ENCODE measurements at regions not wholly inside any gene's neighbourhood (a gene's known extent, or its start where the extent isn't known, plus 50 kb on each side); places are given as distances from the start of the nearest gene placed in this dataset.

DNA sequence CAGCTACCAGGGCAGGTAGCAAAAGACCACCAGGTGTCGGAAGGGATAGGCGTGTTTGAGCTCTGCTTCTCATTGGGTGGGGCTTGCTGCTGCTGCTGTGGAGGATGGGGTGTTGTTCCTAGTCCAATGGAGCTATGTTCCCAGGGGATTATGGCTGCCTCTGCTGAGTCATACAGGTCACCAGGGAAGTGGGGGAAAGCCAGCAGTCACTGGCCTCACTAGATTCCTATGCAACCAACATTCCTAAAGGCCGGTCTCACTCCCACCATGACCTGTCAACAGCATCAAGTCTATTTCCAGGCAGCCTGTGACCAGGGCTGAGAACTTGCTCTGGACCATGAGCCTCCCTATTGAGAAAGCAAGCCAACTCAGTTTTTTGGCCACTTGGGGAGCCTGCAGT is 1160.8 kb downstream of the REEP3 start:
- TF ChIP-seq, protein P1, sequence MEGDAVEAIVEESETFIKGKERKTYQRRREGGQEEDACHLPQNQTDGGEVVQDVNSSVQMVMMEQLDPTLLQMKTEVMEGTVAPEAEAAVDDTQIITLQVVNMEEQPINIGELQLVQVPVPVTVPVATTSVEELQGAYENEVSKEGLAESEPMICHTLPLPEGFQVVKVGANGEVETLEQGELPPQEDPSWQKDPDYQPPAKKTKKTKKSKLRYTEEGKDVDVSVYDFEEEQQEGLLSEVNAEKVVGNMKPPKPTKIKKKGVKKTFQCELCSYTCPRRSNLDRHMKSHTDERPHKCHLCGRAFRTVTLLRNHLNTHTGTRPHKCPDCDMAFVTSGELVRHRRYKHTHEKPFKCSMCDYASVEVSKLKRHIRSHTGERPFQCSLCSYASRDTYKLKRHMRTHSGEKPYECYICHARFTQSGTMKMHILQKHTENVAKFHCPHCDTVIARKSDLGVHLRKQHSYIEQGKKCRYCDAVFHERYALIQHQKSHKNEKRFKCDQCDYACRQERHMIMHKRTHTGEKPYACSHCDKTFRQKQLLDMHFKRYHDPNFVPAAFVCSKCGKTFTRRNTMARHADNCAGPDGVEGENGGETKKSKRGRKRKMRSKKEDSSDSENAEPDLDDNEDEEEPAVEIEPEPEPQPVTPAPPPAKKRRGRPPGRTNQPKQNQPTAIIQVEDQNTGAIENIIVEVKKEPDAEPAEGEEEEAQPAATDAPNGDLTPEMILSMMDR (tag by site-specific recombination; IDR thresholded peaks at IDR 0.05), result no peak
- TF ChIP-seq ZNF510 (tag by site-specific recombination; IDR thresholded peaks at IDR 0.05; ENCODE audit: insufficient replicate concordance) (no peak), MEIS1 (CRISPR knock-in tag; IDR thresholded peaks at IDR 0.05; ENCODE audit: borderline replicate concordance) (no peak), ZNF76 (tag by site-specific recombination; IDR thresholded peaks at IDR 0.05; ENCODE audit: borderline replicate concordance, low read depth) (no peak), ZNF274 (IDR thresholded peaks at IDR 0.05; ENCODE audit: low read length) (no peak), ZNF274 (tag by site-specific recombination; IDR thresholded peaks at IDR 0.05; ENCODE audit: borderline replicate concordance) (no peak), ZNF660 (tag by site-specific recombination; IDR thresholded peaks at IDR 0.05) (no peak), ZNF324 (tag by site-specific recombination; IDR thresholded peaks at IDR 0.05) (no peak), ZNF629 (tag by site-specific recombination; IDR thresholded peaks at IDR 0.05) (no peak)
- TF ChIP-seq, protein P2, sequence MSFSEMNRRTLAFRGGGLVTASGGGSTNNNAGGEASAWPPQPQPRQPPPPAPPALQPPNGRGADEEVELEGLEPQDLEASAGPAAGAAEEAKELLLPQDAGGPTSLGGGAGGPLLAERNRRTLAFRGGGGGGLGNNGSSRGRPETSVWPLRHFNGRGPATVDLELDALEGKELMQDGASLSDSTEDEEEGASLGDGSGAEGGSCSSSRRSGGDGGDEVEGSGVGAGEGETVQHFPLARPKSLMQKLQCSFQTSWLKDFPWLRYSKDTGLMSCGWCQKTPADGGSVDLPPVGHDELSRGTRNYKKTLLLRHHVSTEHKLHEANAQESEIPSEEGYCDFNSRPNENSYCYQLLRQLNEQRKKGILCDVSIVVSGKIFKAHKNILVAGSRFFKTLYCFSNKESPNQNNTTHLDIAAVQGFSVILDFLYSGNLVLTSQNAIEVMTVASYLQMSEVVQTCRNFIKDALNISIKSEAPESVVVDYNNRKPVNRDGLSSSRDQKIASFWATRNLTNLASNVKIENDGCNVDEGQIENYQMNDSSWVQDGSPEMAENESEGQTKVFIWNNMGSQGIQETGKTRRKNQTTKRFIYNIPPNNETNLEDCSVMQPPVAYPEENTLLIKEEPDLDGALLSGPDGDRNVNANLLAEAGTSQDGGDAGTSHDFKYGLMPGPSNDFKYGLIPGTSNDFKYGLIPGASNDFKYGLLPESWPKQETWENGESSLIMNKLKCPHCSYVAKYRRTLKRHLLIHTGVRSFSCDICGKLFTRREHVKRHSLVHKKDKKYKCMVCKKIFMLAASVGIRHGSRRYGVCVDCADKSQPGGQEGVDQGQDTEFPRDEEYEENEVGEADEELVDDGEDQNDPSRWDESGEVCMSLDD (tag by site-specific recombination; IDR thresholded peaks at IDR 0.05), result no peak
- TF ChIP-seq, protein P3, sequence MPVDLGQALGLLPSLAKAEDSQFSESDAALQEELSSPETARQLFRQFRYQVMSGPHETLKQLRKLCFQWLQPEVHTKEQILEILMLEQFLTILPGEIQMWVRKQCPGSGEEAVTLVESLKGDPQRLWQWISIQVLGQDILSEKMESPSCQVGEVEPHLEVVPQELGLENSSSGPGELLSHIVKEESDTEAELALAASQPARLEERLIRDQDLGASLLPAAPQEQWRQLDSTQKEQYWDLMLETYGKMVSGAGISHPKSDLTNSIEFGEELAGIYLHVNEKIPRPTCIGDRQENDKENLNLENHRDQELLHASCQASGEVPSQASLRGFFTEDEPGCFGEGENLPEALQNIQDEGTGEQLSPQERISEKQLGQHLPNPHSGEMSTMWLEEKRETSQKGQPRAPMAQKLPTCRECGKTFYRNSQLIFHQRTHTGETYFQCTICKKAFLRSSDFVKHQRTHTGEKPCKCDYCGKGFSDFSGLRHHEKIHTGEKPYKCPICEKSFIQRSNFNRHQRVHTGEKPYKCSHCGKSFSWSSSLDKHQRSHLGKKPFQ (tag by site-specific recombination; IDR thresholded peaks at IDR 0.05), result no peak
- TF ChIP-seq, protein P4, sequence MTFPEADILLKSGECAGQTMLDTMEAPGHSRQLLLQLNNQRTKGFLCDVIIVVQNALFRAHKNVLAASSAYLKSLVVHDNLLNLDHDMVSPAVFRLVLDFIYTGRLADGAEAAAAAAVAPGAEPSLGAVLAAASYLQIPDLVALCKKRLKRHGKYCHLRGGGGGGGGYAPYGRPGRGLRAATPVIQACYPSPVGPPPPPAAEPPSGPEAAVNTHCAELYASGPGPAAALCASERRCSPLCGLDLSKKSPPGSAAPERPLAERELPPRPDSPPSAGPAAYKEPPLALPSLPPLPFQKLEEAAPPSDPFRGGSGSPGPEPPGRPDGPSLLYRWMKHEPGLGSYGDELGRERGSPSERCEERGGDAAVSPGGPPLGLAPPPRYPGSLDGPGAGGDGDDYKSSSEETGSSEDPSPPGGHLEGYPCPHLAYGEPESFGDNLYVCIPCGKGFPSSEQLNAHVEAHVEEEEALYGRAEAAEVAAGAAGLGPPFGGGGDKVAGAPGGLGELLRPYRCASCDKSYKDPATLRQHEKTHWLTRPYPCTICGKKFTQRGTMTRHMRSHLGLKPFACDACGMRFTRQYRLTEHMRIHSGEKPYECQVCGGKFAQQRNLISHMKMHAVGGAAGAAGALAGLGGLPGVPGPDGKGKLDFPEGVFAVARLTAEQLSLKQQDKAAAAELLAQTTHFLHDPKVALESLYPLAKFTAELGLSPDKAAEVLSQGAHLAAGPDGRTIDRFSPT (tag by site-specific recombination; IDR thresholded peaks at IDR 0.05), result no peak
